ENCODE measurements at regions not wholly inside any gene's neighbourhood (a gene's known extent, or its start where the extent isn't known, plus 50 kb on each side); places are given as distances from the start of the nearest gene placed in this dataset.

DNA sequence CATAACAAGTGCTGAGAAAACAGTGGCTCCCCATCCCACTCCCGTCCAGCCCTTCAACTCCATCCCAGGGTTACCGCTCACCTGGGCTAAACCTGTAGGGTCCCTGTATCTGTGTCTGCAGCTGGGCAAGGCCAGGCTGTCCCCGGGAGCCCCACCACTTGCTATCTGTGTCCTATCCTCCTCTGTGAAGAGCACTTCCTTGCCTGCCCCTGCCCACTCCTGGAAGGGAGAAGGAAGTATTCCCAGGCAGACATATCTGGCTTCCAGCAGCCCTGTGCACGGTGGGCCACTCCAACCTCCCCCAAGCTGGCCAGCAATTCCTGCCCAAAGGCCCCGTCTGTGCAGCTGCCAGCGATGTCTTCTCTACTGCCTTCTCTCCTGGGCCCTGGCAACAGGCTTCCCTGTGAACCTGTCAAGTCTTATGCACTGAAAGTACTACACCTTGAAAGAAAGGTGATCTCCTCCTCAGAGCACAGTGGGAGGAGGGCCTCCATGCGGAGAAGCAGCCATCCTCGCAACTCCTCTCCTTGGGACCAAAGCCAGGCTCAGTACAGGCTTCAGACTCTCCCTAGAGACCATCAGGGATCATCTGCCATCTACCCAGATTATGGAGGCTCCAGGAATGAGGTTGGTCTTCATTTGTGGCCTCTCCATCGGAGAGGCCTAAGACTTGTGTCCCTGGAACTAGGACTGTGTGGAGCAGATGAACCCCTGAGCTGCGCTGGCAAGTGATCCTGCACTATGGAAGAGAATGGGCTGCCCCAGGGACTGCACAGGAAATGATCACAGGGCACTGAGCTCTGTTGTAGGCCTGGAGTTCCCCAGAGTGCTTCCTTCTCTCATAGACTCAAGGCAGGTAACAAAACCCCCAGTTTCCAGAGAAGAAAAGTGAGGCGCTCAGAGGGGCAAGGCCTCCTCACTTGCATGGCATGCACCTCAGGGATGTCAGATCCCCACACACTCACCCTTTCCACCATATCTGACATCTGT is 663.6 kb downstream of the BCL11B start:
- TF ChIP-seq TEAD4 (CRISPR knock-in tag; IDR thresholded peaks at IDR 0.05) (no peak), GABPB1 (CRISPR knock-in tag; IDR thresholded peaks at IDR 0.05) (no peak), FOXP4 (CRISPR knock-in tag; IDR thresholded peaks at IDR 0.05) (no peak), SP1 (CRISPR knock-in tag; conservative IDR thresholded peaks at IDR 0.05) (no peak)
- TF ChIP-seq, protein P1, sequence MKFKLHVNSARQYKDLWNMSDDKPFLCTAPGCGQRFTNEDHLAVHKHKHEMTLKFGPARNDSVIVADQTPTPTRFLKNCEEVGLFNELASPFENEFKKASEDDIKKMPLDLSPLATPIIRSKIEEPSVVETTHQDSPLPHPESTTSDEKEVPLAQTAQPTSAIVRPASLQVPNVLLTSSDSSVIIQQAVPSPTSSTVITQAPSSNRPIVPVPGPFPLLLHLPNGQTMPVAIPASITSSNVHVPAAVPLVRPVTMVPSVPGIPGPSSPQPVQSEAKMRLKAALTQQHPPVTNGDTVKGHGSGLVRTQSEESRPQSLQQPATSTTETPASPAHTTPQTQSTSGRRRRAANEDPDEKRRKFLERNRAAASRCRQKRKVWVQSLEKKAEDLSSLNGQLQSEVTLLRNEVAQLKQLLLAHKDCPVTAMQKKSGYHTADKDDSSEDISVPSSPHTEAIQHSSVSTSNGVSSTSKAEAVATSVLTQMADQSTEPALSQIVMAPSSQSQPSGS (CRISPR knock-in tag; IDR thresholded peaks at IDR 0.05; ENCODE audit: borderline replicate concordance, low read depth) = no peak

Measured in WTC11 (cell line).